H1 (cell line): ENCODE measurements at regions not wholly inside any gene's neighbourhood (a gene's known extent, or its start where the extent isn't known, plus 50 kb on each side); places are given as distances from the start of the nearest gene placed in this dataset.

ENCODE experiments used
- TAF7 ChIP-seq: optimal IDR thresholded peaks from 2 replicates; pipeline ENCODE3; 2011; ENCODE audit warnings: low read depth, mild to moderate bottlenecking, inconsistent platforms, low read length, moderate library complexity, borderline replicate concordance

DNA sequence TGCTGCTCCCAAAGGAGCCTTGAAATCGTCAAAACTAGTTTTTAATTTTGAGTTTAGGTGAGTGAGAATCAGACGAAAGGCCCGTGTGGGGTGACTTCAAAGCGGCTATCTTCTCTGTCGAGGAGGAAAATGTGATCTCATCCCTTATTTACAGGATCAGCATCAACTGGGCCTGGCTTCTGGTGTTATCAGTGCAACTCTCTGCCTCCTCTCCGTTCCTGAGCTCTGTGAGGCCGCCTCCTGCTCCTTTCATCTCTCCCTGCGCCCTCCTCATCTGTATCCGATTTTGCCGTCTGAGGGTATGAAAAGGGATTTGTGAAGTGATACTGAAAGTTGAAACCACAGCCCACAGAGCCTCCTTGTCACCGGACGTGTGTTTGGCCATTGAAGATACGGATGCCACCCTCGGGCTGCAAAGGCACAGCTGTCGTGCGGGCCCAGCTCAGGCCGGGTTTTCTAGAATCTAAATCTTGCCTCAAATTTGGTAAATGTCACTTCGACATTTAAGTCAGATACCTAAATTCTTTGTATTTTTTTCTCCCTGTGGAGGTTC lies 408.7 kb upstream of the ADARB2 start (continued):
- no peak for TF ChIP-seq TAF7
